Natural killer cell (primary cell): ENCODE measurements at regions not wholly inside any gene's neighbourhood (a gene's known extent, or its start where the extent isn't known, plus 50 kb on each side); places are given as distances from the start of the nearest gene placed in this dataset.

Source experiments
- ATAC-seq, 3 donors: fragments of 150-1000 bp in 2 of 3; fragments of 200-7000 bp in 1 of 3; cut with Tn5 transposase; 1 replicate in 1 of 3; 2 replicates in 2 of 3; pipeline ENCODE4 v1.10.0; 2021; ENCODE audit warnings: mild to moderate bottlenecking in 2 of 3, moderate library complexity in 2 of 3
- DNase-seq, 2 donors: peaks; one replicate each; pipeline versions ENCODE4 v3.0.0 to v3.0.0-alpha.2; 2013 to 2021; ENCODE audit warnings: mixed read lengths in 1 of 2
- H3K27ac ChIP-seq: one replicate; pipeline ENCODE4 v1.5.1; 2013; ENCODE audit warnings: mild to moderate bottlenecking, low read length
- H3K27me3 ChIP-seq: one replicate; pipeline ENCODE4 v1.6.1; 2013; ENCODE audit warnings: low read length; ENCODE audit not compliant: control insufficient read depth, insufficient read depth
- H3K36me3 ChIP-seq: one replicate; pipeline ENCODE4 v1.6.1; 2013; ENCODE audit warnings: low read length; ENCODE audit not compliant: control insufficient read depth, insufficient read depth
- H3K4me1 ChIP-seq: one replicate; pipeline ENCODE4 v1.6.1; 2013; ENCODE audit warnings: low read length; ENCODE audit not compliant: control insufficient read depth, insufficient read depth
- H3K4me3 ChIP-seq: one replicate; pipeline ENCODE4 v1.5.1; 2013; ENCODE audit warnings: low read length
- H3K9me3 ChIP-seq: one replicate; pipeline ENCODE4 v1.6.1; 2013; ENCODE audit warnings: low read length; ENCODE audit not compliant: control insufficient read depth, insufficient read depth
- H3K27ac Mint-ChIP-seq, 2 donors: one replicate each; pipeline ENCODE4 v1.8.0; 2022; ENCODE audit warnings: mild to moderate bottlenecking in 2 of 2, mixed read lengths in 2 of 2, moderate library complexity in 1 of 2
- H3K27me3 Mint-ChIP-seq, 2 donors: one replicate each; pipeline ENCODE4 v1.8.0; 2022; ENCODE audit warnings: low read depth in 2 of 2, mixed read lengths in 2 of 2
- H3K36me3 Mint-ChIP-seq: one replicate; pipeline ENCODE4 v1.8.0; 2022; ENCODE audit warnings: mixed read lengths
- H3K4me1 Mint-ChIP-seq, 2 donors: one replicate each; pipeline ENCODE4 v1.8.0; 2022; ENCODE audit warnings: mixed read lengths in 2 of 2
- H3K4me3 Mint-ChIP-seq: one replicate; pipeline ENCODE4 v1.8.0; 2022; ENCODE audit warnings: mild to moderate bottlenecking, moderate library complexity, mixed read lengths
- H3K9me3 Mint-ChIP-seq, 2 donors: one replicate each; pipeline ENCODE4 v1.8.0; 2022; ENCODE audit warnings: mixed read lengths in 2 of 2
- CTCF ChIP-seq: fragments of 200-600 bp; IDR thresholded peaks from one replicate; pipeline ENCODE4 v1.8.0; 2022; ENCODE audit warnings: antibody characterized with exemption
- WGBS: methylation state at CpG from one replicate; pipeline ENCODE4 v1.1.7; 2013; ENCODE audit warnings: missing lambda C conversion rate; ENCODE audit not compliant: insufficient coverage; 5-methylcytosine and 5-hydroxymethylcytosine counted together
- intact Hi-C: fragments of 100-400 bp; cut with micrococcal nuclease; formaldehyde crosslinking; loops from one replicate; pipeline ENCODE4 v1.14.2; 2022

- ATAC-seq, result no peak
- no peaks in the 10 kb centered on the region for H3K4me1 Mint-ChIP-seq
Measured at GRCh38 chr6:72534236-72534635, 87.6 kb upstream of the KCNQ5 start.

DNA sequence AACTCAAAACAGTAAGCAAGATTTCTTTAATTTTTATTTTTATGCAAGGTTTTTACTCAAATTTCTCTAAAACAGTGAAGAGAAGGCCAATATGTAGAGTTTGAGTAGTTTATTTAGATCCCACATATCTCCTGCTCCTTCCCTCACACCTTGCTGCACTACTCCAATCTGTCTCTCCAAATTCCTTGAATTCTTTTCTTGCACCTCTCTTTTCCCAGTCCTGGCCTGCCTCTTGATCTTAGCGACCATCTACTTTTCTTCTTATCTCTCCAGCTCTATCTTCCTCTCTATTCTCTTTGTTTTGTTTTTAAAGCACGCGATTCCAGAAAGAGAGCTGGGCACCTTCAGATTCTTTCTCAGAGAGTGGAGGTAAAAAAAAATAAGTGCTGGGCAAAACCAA lies 86.7 kb upstream of the KCNQ5 start:
- H3K4me1 Mint-ChIP-seq, result no peaks in the 10 kb centered on the region

More at GRCh38 chr6:72534236-72534635, 87.6 kb upstream of the KCNQ5 start:
- Mint-ChIP-seq H3K36me3 (no peaks in the 10 kb centered on the region), H3K9me3 (no peaks in the 10 kb centered on the region), H3K27me3 (peaks cover 6 to 30% of the 10 kb centered on the region in 2 donors), H3K27ac (no peak overlapping the region), H3K4me3 (no peak overlapping the region)
- no peaks in the 10 kb centered on the region for H3K9me3 ChIP-seq
- DNase-seq, result no peak
- H3K4me3 ChIP-seq, result no peak overlapping the region
- no peak for TF ChIP-seq CTCF
- intact Hi-C loops, result no loop called here
- no peak overlapping the region for H3K27ac ChIP-seq
- no peaks in the 10 kb centered on the region for H3K4me1 ChIP-seq
- H3K36me3 ChIP-seq, result no peaks in the 10 kb centered on the region
- peaks cover 2% of the 10 kb centered on the region for H3K27me3 ChIP-seq

GRCh38 chr6:72547020-72547419 lies 74.8 kb upstream of the KCNQ5 start:
- H3K27me3 ChIP-seq, result peaks cover 6% of the 10 kb centered on the region
- no peaks in the 10 kb centered on the region for H3K4me1 Mint-ChIP-seq
- intact Hi-C loops, result no loop called here
- 100% methylated on average over 1 of the region's 3 CpGs for WGBS
- H3K27ac ChIP-seq, result no peak overlapping the region
- H3K4me1 ChIP-seq, result no peaks in the 10 kb centered on the region
- H3K9me3 Mint-ChIP-seq, result peaks cover 0 to 2% of the 10 kb centered on the region in 2 donors
- no peak overlapping the region for H3K4me3 Mint-ChIP-seq
- H3K36me3 ChIP-seq, result no peaks in the 10 kb centered on the region
- no peaks in the 10 kb centered on the region for H3K9me3 ChIP-seq
- H3K36me3 Mint-ChIP-seq, result peaks cover 2% of the 10 kb centered on the region
- DNase-seq (no peak), ATAC-seq (no peak)
- no peak for TF ChIP-seq CTCF
- H3K27ac Mint-ChIP-seq, result no peak overlapping the region
- no peak overlapping the region for H3K4me3 ChIP-seq
- peaks cover 3 to 23% of the 10 kb centered on the region in 2 donors for H3K27me3 Mint-ChIP-seq

More for the DNA sequence above, 86.7 kb upstream of the KCNQ5 start:
- WGBS, result 79% methylated on average over 3 of the region's 3 CpGs
- peaks cover 11 to 30% of the 10 kb centered on the region in 2 donors for H3K27me3 Mint-ChIP-seq
- ATAC-seq (no peak), DNase-seq (no peak)
- Histone ChIP-seq H3K4me3 (no peak overlapping the region), H3K27ac (no peak overlapping the region), H3K4me1 (no peaks in the 10 kb centered on the region), H3K9me3 (no peaks in the 10 kb centered on the region), H3K36me3 (no peaks in the 10 kb centered on the region), H3K27me3 (peaks cover 2% of the 10 kb centered on the region)
- no peaks in the 10 kb centered on the region for H3K36me3 Mint-ChIP-seq
- H3K27ac Mint-ChIP-seq, result no peak overlapping the region
- no peak for TF ChIP-seq CTCF
- intact Hi-C loops, result no loop called here
- H3K9me3 Mint-ChIP-seq, result peaks cover 2 to 3% of the 10 kb centered on the region in 2 donors
- H3K4me3 Mint-ChIP-seq, result no peak overlapping the region

- WGBS, result 93% methylated on average over 3 of the region's 3 CpGs
- TF ChIP-seq CTCF, result no peak
Measured at GRCh38 chr6:72551470-72551869, 70.4 kb upstream of the KCNQ5 start.

More at GRCh38 chr6:72551470-72551869, 70.4 kb upstream of the KCNQ5 start:
- intact Hi-C loops, result no loop called here
- Mint-ChIP-seq H3K36me3 (no peaks in the 10 kb centered on the region), H3K9me3 (no peaks in the 10 kb centered on the region), H3K4me1 (no peaks in the 10 kb centered on the region), H3K27ac (no peak overlapping the region), H3K27me3 (peaks cover 6 to 8% of the 10 kb centered on the region in 2 donors), H3K4me3 (no peak overlapping the region)
- ATAC-seq, result no peak
- H3K36me3 ChIP-seq, result no peaks in the 10 kb centered on the region
- H3K4me1 ChIP-seq, result no peaks in the 10 kb centered on the region
- H3K27ac ChIP-seq, result no peak overlapping the region
- H3K4me3 ChIP-seq, result no peak overlapping the region
- H3K27me3 ChIP-seq, result peaks cover 2% of the 10 kb centered on the region
- H3K9me3 ChIP-seq, result no peaks in the 10 kb centered on the region
- DNase-seq, result no peak
